Ishikawa (cell line): ENCODE measurements at regions not wholly inside any gene's neighbourhood (a gene's known extent, or its start where the extent isn't known, plus 50 kb on each side); places are given as distances from the start of the nearest gene placed in this dataset.

Experiments
- CEBPB ChIP-seq: IDR thresholded peaks from 2 replicates; pipeline ENCODE4 v1.6.1; 2012
- CREB1 ChIP-seq: IDR thresholded peaks from 2 replicates; pipeline ENCODE4 v1.6.1; 2012; ENCODE audit warnings: low read depth
- EGR1 ChIP-seq: IDR thresholded peaks from 2 replicates; pipeline ENCODE4 v1.6.1; 2012
- EP300 ChIP-seq: IDR thresholded peaks from 2 replicates; pipeline ENCODE4 v1.6.1; 2012; ENCODE audit warnings: borderline replicate concordance
- FOXM1 ChIP-seq: IDR thresholded peaks from 2 replicates; pipeline ENCODE4 v1.6.1; 2012; ENCODE audit warnings: low read depth, borderline replicate concordance
- MAX ChIP-seq: IDR thresholded peaks from 2 replicates; pipeline ENCODE4 v1.6.1; 2012
- NFIC ChIP-seq: IDR thresholded peaks from 2 replicates; pipeline ENCODE4 v1.6.1; 2012
- RAD21 ChIP-seq: IDR thresholded peaks from 2 replicates; pipeline ENCODE4 v1.6.1; 2012; ENCODE audit warnings: low read depth
- REST ChIP-seq: IDR thresholded peaks from 2 replicates; pipeline ENCODE4 v1.6.1; 2012; ENCODE audit warnings: low read depth, mild to moderate bottlenecking
- TAF1 ChIP-seq: IDR thresholded peaks from 2 replicates; pipeline ENCODE4 v1.6.1; 2012; ENCODE audit warnings: low read depth, mild to moderate bottlenecking
- TCF12 ChIP-seq: IDR thresholded peaks from 2 replicates; pipeline ENCODE4 v1.6.1; 2012; ENCODE audit warnings: low read depth
- TEAD4 ChIP-seq: IDR thresholded peaks from 2 replicates; pipeline ENCODE4 v1.6.1; 2012
- USF1 ChIP-seq: IDR thresholded peaks from 2 replicates; pipeline ENCODE4 v1.6.1; 2012
- YY1 ChIP-seq: IDR thresholded peaks from 2 replicates; pipeline ENCODE4 v1.6.1; 2012; ENCODE audit warnings: low read depth
- ZBTB7A ChIP-seq: IDR thresholded peaks from 2 replicates; pipeline ENCODE4 v1.6.1; 2012; ENCODE audit warnings: low read depth

- TF ChIP-seq REST: no peak
- no peak for TF ChIP-seq TAF1
- TF ChIP-seq EP300: no peak
- no peak for TF ChIP-seq NFIC
- no peak for TF ChIP-seq RAD21
- no peak for TF ChIP-seq TEAD4
- TF ChIP-seq CREB1: no peak
- no peak for TF ChIP-seq MAX
- TF ChIP-seq TCF12: no peak
- TF ChIP-seq CEBPB: no peak
- no peak for TF ChIP-seq USF1
- no peak for TF ChIP-seq YY1
- no peak for TF ChIP-seq FOXM1
These were observed 937.6 kb downstream of the BRD1 start for GRCh38 chr22:48889887-48890692.

GRCh38 chr22:48889209-48889830, 938.4 kb downstream of the BRD1 start:
- no peak for TF ChIP-seq RAD21

GRCh38 chr22:48888466-48889208, 939.0 kb downstream of the BRD1 start:
- TF ChIP-seq CREB1 (no peak), MAX (no peak), TAF1 (no peak), USF1 (no peak), TEAD4 (no peak), NFIC (no peak), ZBTB7A (no peak), CEBPB (no peak), YY1 (no peak), EP300 (no peak)

DNA sequence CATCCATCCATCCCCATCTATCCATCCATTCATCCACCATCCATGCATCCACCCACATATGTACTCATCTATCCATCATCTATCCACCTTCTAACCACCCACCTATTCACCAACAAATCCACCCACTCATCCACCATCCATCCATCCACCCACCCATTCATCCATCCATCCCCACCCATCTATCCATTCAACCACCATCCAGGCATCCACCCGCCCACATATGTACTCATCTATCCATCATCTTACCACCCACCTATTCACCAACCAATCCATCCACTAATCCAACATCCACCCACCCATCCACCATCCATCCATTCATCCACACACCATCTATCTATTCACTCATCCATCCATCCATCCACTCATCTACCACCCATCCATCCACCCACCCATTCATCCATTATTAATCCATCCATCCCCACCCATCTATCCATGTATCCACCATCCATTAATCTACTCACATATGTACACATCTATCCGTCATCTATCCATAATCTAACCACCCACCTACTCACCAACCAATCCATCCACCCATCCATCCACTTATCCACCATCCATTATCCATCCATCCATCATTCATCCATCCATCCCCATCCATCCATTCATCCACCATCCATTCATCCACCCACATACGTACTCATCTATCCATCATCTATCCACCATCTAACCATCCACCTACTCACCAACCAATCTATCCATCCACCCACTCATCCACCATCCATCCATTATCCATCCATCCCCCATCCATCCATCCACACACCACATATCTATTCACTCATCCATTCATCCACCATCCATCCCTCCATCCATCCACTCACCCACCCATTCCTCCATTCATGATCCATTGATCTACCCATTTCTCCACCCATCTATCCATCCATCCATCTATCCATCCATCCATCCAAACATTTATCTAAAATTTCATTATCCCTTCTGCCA, 940.0 kb downstream of the BRD1 start:
- no peak for TF ChIP-seq NFIC
- TF ChIP-seq TAF1: no peak
- no peak for TF ChIP-seq FOXM1
- TF ChIP-seq TEAD4: no peak
- no peak for TF ChIP-seq USF1
- no peak for TF ChIP-seq EGR1

- no peak for TF ChIP-seq EP300
- TF ChIP-seq NFIC: no peak
- TF ChIP-seq EGR1: no peak
- no peak for TF ChIP-seq TCF12
- no peak for TF ChIP-seq USF1
- TF ChIP-seq CEBPB: no peak
- no peak for TF ChIP-seq MAX
- TF ChIP-seq TEAD4: no peak
- TF ChIP-seq FOXM1: no peak
- no peak for TF ChIP-seq YY1
These were observed 940.9 kb downstream of the BRD1 start for GRCh38 chr22:48886604-48887393.
